ENCODE measurements at regions not wholly inside any gene's neighbourhood (a gene's known extent, or its start where the extent isn't known, plus 50 kb on each side); places are given as distances from the start of the nearest gene placed in this dataset.

DNA sequence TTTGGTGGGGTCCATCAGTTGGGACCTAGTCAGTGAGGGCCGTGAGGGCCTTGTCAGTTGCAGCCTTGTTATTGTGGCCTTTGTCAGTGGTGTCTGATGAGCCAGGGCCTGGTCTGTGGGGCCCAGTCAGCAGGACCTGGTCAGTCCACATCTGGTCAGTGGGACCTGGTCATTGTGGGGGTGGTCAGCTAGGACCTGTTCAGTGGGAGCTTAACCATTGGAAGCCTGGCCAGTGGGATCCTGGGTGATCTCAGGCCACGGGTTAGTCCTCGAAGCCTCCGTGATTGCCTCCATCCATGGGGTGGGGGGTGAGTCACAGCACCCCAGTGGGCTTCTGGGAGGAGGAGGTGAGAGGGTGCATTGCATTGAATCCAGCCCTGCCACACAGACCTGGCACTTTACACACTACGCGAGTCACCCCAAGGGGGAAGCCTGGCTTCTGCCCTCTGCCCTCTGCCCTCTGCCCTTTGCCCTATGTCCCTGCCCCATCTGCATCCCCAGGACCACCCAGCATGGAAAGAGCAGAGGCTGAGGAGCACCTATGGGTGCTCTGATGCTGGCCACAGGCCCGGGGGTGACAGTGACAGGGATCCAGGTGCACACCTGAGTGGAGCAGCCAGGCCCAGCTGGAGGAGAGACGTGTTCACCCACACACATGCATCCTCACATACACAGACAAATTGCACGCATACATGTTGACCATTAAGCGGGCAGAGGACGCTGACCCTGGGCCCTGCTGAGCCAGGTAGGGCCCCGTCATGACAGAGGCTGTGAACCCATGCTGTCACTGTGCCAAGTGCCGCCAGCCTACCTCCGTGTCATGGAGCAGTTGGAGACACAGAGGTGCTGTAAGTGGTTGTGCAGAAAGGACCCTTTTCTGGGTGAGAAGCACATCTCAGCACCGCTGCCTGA is 59.8 kb upstream of the TPM4 start:
- H3K9me3 ChIP-seq: no peaks in the 10 kb centered on the region
- H3K4me3 ChIP-seq: no peak overlapping the region
- TF ChIP-seq, protein P1, sequence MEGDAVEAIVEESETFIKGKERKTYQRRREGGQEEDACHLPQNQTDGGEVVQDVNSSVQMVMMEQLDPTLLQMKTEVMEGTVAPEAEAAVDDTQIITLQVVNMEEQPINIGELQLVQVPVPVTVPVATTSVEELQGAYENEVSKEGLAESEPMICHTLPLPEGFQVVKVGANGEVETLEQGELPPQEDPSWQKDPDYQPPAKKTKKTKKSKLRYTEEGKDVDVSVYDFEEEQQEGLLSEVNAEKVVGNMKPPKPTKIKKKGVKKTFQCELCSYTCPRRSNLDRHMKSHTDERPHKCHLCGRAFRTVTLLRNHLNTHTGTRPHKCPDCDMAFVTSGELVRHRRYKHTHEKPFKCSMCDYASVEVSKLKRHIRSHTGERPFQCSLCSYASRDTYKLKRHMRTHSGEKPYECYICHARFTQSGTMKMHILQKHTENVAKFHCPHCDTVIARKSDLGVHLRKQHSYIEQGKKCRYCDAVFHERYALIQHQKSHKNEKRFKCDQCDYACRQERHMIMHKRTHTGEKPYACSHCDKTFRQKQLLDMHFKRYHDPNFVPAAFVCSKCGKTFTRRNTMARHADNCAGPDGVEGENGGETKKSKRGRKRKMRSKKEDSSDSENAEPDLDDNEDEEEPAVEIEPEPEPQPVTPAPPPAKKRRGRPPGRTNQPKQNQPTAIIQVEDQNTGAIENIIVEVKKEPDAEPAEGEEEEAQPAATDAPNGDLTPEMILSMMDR (IDR thresholded peaks at IDR 0.05): no peak
- intact Hi-C loops (cut with DNase I, micrococcal nuclease): no loop called here
- no peaks in the 10 kb centered on the region for H3K36me3 ChIP-seq (ENCODE audit: low read depth)
- ATAC-seq: no peak
- H3K4me1 ChIP-seq (ENCODE audit: low read depth): no peaks in the 10 kb centered on the region
- DNase-seq: no peak

DNA sequence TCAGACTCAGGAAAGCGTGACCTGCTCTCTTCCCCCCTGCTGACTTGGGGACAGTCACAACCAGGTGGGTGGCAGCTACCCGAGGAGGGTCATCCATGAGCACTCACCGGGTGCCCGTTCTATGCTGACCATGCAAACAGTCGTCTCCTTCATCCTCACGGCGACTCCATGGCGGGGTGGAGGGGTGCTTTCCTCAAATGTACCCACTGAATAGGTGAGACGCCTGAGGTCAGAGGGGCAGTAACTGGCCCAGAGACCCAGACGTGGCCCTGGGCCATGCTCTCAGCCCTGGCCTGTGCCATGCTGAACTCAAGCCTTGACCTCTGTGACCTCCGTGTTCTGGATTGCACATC is 59.2 kb upstream of the TPM4 start:
- ATAC-seq: no peak
- Histone ChIP-seq H3K36me3 (ENCODE audit: low read depth) (no peaks in the 10 kb centered on the region), H3K4me1 (ENCODE audit: low read depth) (no peaks in the 10 kb centered on the region), H3K4me3 (no peak overlapping the region), H3K9me3 (no peaks in the 10 kb centered on the region)
- intact Hi-C loops (cut with DNase I, micrococcal nuclease): no loop called here
- DNase-seq: no peak
- TF ChIP-seq, protein P1 (IDR thresholded peaks at IDR 0.05): no peak

DNA sequence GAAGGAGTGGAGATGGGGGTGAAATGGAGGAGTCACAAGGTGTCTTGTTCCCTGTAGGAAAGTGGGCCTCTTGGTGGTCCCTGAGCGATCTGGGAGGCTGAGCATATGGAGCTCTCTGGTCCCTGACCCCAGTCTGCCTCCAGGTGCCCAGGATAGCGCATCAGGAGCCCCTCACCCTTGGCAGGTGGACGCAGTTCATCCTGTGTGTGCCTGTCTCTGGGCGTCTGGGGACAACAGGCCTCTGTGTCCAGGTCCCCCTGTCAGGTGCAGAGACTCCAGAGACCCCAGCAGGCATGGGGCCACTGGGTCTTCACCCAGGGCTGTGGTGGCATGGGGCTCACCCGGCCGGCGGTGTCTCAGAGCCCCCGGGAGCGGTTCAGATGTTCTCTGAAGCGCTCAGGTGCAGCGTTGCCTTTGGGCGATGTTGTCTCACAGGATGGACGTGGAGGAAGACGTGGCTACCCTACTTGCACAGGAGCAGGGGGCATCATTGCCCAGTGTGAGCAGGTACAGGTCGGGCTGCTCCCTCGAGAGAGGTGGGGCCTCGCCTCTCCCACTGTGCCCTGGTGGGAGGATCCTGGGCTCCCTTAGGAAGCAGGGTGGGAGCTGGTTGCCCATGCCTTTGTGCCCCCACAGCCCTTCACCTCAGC is 58.1 kb upstream of the TPM4 start:
- no peaks in the 10 kb centered on the region for H3K36me3 ChIP-seq (ENCODE audit: low read depth)
- TF ChIP-seq, protein P1 (IDR thresholded peaks at IDR 0.05): no peak
- H3K4me1 ChIP-seq (ENCODE audit: low read depth): no peaks in the 10 kb centered on the region
- DNase-seq (no peak), ATAC-seq (no peak)
- intact Hi-C loops (cut with DNase I, micrococcal nuclease): no loop called here
- H3K9me3 ChIP-seq: no peaks in the 10 kb centered on the region
- H3K4me3 ChIP-seq: no peak overlapping the region

DNA sequence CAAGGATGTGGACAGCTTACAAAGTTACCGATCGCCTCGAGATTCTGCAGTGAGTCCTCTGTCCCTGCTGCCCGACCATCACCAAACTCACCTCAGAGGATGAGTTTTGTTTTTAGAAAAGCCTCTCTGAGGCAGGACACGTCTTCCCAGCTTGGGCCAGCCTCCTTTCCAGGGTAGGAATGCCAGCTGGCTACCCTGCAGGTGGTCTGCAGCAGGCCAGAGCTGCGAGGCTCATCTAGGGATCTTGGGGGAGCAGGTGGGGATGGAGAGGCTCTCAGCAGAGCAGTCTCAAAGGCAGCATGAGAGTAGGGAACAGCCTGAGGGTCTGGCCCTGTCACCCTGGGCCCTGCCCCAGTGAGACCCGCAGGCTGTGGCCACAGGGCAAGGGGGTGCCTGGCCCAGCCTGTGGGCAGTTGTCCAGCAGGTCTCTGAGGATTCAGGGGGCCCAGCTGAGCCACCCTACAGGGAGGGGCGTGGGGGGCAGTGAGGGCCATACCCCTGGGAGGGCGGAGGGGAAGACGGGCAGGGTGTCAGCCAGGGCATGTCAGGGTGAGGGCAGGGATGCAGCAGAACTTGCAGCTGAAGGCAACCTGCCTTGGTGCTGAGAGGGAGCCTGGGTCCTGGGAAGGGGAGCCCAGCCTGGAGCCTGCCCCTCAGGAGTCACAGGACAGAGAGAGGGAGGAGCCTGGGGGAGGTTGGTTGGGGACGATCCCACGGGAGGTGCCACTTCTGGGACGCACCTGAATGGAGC is 57.3 kb upstream of the TPM4 start:
- no peaks in the 10 kb centered on the region for H3K4me1 ChIP-seq (ENCODE audit: low read depth)
- intact Hi-C loops (cut with DNase I, micrococcal nuclease): no loop called here
- no peak for DNase-seq
- TF ChIP-seq, protein P1 (IDR thresholded peaks at IDR 0.05): no peak
- H3K4me3 ChIP-seq: no peak overlapping the region
- H3K9me3 ChIP-seq: no peaks in the 10 kb centered on the region
- H3K36me3 ChIP-seq (ENCODE audit: low read depth): no peaks in the 10 kb centered on the region
- ATAC-seq: no peak

DNA sequence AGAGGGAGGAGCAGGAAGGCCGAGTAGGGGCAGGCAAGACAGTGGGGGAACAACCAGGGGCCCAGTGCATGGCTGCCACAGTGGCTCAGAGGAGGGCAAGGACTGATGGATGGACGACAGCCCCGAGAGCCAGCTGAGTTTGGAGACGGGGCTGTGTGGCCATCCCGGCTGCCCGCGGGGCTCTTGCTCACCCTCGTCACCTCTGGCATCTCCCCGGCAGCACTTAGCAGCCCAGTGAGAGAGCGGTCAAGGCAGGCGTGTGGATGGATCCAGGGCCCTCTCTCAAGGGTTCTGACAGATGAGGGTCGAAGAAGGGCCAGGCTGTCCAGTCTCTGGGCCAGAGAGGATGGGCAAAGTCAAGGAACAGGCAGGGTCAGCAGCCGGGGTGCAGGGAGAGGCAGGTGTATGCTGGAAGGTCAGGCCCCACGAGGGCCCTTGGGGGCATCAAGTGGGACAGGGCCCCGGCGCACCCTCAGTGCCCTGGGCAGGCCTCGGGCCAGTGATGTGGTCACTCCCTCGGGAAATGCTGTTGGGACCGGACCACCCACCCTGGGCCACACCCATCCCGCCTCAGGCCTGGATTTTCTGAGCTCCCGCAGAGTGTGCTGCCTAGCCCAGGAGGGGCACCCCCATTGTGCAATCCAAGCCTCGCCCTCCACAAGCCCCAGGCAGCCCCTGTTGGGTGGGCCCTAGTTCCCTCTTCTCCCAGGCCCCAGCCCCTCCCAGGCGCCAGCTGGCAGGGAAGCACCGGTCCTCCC is 56.4 kb upstream of the TPM4 start:
- no peak for ATAC-seq
- Histone ChIP-seq H3K36me3 (ENCODE audit: low read depth) (no peaks in the 10 kb centered on the region), H3K4me3 (no peak overlapping the region), H3K4me1 (ENCODE audit: low read depth) (no peaks in the 10 kb centered on the region), H3K9me3 (no peaks in the 10 kb centered on the region)
- TF ChIP-seq, protein P1 (IDR thresholded peaks at IDR 0.05): no peak
- no peak for DNase-seq
- intact Hi-C loops (cut with DNase I, micrococcal nuclease): no loop called here

All from mucosa of descending colon (tissue), 3 donors.